Neural cell (in vitro differentiated cells): ENCODE measurements at regions not wholly inside any gene's neighbourhood (a gene's known extent, or its start where the extent isn't known, plus 50 kb on each side); places are given as distances from the start of the nearest gene placed in this dataset.

Experiments
- EP300 ChIP-seq: fragments of 450-650 bp; conservative IDR thresholded peaks from 2 replicates; pipeline ENCODE4 v1.6.1; 2014; ENCODE audit warnings: antibody characterized with exemption, mild to moderate bottlenecking, moderate library complexity; ENCODE audit not compliant: poor library complexity, severe bottlenecking
- EZH2 ChIP-seq: fragments of 200-600, 300-800 bp; shearing (Covaris generic), sonication (generic); IDR thresholded peaks from 2 replicates; pipeline ENCODE4 v1.6.1; 2014; ENCODE audit warnings: antibody characterized with exemption, low read length, borderline replicate concordance, mild to moderate bottlenecking; ENCODE audit not compliant: insufficient read depth, poor library complexity, severe bottlenecking
- MXI1 ChIP-seq: fragments of 450-650 bp; conservative IDR thresholded peaks from 2 replicates; pipeline ENCODE4 v1.6.1; 2014; ENCODE audit warnings: antibody characterized with exemption, mild to moderate bottlenecking; ENCODE audit not compliant: poor library complexity, severe bottlenecking
- POLR2AphosphoS5 ChIP-seq: IDR thresholded peaks from 2 replicates; pipeline ENCODE4 v1.6.1; 2012
- RAD21 ChIP-seq: fragments of 450-650 bp; conservative IDR thresholded peaks from 2 replicates; pipeline ENCODE4 v1.6.1; 2014; ENCODE audit warnings: antibody characterized with exemption, mild to moderate bottlenecking, moderate library complexity
- SMC3 ChIP-seq: fragments of 450-650 bp; conservative IDR thresholded peaks from 2 replicates; pipeline ENCODE4 v1.6.1; 2014; ENCODE audit warnings: antibody characterized with exemption, mild to moderate bottlenecking, moderate library complexity; ENCODE audit not compliant: poor library complexity
- TAF1 ChIP-seq: IDR thresholded peaks from 2 replicates; pipeline ENCODE4 v1.6.1; 2012; ENCODE audit warnings: low read depth
- TF ChIP-seq, protein P1 (sequence below): IDR thresholded peaks from 2 replicates; pipeline ENCODE4 v1.6.1; 2012; ENCODE audit warnings: borderline replicate concordance
- TF ChIP-seq, protein P2 (sequence below): fragments of 450-650 bp; IDR thresholded peaks from 2 replicates; pipeline ENCODE4 v1.5.1; 2014; ENCODE audit warnings: antibody characterized with exemption, mild to moderate bottlenecking, moderate library complexity; ENCODE audit not compliant: poor library complexity, severe bottlenecking

DNA sequence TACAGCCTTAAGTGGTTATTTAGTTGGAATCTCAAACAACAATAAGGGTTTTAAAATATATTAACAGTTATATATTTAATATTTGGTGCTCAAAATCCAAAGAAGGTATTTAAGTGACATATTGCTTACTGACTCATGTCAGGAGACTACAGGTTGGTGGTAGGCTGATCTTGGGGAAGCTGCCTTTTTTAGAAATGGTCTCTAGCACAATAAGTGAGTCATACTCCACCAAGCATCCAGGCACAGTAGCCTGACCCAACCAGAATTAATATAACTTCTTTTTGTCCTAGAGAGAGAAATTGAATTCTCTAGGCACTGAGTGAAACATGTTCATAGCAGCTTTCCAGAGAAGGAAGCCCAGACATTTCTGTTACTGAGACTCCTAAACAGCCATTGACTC is 868.5 kb upstream of the TENM4 start:
- TF ChIP-seq EP300 (no peak), EZH2 (no peak), RAD21 (no peak), SMC3 (no peak), POLR2AphosphoS5 (no peak), MXI1 (no peak), TAF1 (no peak)
- TF ChIP-seq, protein P1, sequence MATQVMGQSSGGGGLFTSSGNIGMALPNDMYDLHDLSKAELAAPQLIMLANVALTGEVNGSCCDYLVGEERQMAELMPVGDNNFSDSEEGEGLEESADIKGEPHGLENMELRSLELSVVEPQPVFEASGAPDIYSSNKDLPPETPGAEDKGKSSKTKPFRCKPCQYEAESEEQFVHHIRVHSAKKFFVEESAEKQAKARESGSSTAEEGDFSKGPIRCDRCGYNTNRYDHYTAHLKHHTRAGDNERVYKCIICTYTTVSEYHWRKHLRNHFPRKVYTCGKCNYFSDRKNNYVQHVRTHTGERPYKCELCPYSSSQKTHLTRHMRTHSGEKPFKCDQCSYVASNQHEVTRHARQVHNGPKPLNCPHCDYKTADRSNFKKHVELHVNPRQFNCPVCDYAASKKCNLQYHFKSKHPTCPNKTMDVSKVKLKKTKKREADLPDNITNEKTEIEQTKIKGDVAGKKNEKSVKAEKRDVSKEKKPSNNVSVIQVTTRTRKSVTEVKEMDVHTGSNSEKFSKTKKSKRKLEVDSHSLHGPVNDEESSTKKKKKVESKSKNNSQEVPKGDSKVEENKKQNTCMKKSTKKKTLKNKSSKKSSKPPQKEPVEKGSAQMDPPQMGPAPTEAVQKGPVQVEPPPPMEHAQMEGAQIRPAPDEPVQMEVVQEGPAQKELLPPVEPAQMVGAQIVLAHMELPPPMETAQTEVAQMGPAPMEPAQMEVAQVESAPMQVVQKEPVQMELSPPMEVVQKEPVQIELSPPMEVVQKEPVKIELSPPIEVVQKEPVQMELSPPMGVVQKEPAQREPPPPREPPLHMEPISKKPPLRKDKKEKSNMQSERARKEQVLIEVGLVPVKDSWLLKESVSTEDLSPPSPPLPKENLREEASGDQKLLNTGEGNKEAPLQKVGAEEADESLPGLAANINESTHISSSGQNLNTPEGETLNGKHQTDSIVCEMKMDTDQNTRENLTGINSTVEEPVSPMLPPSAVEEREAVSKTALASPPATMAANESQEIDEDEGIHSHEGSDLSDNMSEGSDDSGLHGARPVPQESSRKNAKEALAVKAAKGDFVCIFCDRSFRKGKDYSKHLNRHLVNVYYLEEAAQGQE: no peak
- TF ChIP-seq, protein P2, sequence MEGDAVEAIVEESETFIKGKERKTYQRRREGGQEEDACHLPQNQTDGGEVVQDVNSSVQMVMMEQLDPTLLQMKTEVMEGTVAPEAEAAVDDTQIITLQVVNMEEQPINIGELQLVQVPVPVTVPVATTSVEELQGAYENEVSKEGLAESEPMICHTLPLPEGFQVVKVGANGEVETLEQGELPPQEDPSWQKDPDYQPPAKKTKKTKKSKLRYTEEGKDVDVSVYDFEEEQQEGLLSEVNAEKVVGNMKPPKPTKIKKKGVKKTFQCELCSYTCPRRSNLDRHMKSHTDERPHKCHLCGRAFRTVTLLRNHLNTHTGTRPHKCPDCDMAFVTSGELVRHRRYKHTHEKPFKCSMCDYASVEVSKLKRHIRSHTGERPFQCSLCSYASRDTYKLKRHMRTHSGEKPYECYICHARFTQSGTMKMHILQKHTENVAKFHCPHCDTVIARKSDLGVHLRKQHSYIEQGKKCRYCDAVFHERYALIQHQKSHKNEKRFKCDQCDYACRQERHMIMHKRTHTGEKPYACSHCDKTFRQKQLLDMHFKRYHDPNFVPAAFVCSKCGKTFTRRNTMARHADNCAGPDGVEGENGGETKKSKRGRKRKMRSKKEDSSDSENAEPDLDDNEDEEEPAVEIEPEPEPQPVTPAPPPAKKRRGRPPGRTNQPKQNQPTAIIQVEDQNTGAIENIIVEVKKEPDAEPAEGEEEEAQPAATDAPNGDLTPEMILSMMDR: no peak
